Upper lobe of right lung (tissue), 1 donor: ENCODE measurements at regions not wholly inside any gene's neighbourhood (a gene's known extent, or its start where the extent isn't known, plus 50 kb on each side); places are given as distances from the start of the nearest gene placed in this dataset.

Experiments used
- ATAC-seq: fragments of 200-7000 bp; cut with Tn5 transposase; one replicate; pipeline ENCODE4 v1.9.1; 2020; ENCODE audit warnings: mild to moderate bottlenecking, moderate library complexity
- DNase-seq: peaks from one replicate; pipeline ENCODE4 v3.0.0-alpha.2; 2020
- H3K27ac ChIP-seq: fragments of 200-600 bp; one replicate; pipeline ENCODE4 v1.8.0; 2022
- H3K27me3 ChIP-seq: fragments of 200-600 bp; one replicate; pipeline ENCODE4 v1.8.0; 2022; ENCODE audit warnings: mild to moderate bottlenecking
- H3K36me3 ChIP-seq: fragments of 200-600 bp; one replicate; pipeline ENCODE4 v1.8.0; 2022
- H3K4me1 ChIP-seq: fragments of 200-600 bp; one replicate; pipeline ENCODE4 v1.8.0; 2022
- H3K4me3 ChIP-seq: fragments of 200-600 bp; one replicate; pipeline ENCODE4 v1.8.0; 2022; ENCODE audit warnings: mild to moderate bottlenecking
- H3K9me3 ChIP-seq: fragments of 200-600 bp; one replicate; pipeline ENCODE4 v1.8.0; 2022
- CTCF ChIP-seq: fragments of 200-600 bp; IDR thresholded peaks from one replicate; pipeline ENCODE4 v1.8.0; 2022; ENCODE audit warnings: antibody characterized with exemption
- intact Hi-C: fragments of 100-400 bp; cut with DNase I; formaldehyde crosslinking; loops from one replicate; pipeline ENCODE4 v1.11.0; 2022
- donor health status: DM: no; HTN: yes; CAD: no; lungs with severe emphysema.

GRCh38 chr2:236986524-236987330, 99.0 kb upstream of the COPS8 start:
- TF ChIP-seq CTCF = no peak
- intact Hi-C loops = no loop called here

DNA sequence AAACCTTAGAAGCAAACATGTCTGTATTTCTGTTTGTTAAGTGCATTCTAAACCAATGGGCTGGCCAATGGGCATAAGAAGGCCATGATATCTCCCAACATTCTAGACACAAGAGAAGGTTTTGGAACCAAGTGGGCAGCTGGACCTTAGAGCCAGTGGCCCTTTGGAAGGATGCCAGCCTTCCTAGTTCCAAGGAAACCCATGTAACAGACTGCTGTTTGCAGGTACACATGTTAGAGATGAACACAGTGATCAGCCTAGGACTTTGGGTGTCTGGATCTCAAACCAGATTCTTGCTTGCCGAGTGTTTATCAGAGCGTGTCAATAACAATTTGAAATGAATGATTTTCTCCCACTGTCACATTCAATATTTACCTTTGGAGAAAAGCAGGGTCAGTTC, 97.5 kb upstream of the COPS8 start:
- no peak for TF ChIP-seq CTCF
- Histone ChIP-seq H3K27ac (peak overlapping the region; percentile 36), H3K9me3 (no peaks in the 10 kb centered on the region), H3K27me3 (no peaks in the 10 kb centered on the region), H3K4me3 (no peak overlapping the region), H3K4me1 (peaks cover 24% of the 10 kb centered on the region), H3K36me3 (no peaks in the 10 kb centered on the region)
- intact Hi-C loops = no loop called here
- ATAC-seq (no peak), DNase-seq (no peak)

More at GRCh38 chr2:236986524-236987330, 99.0 kb upstream of the COPS8 start:
- Histone ChIP-seq H3K4me1 (peaks cover 24% of the 10 kb centered on the region), H3K27ac (no peak overlapping the region), H3K9me3 (peaks cover 3% of the 10 kb centered on the region), H3K4me3 (no peak overlapping the region), H3K36me3 (no peaks in the 10 kb centered on the region), H3K27me3 (no peaks in the 10 kb centered on the region)
- no peak for DNase-seq
- peak; percentile 70 for ATAC-seq

GRCh38 chr2:236988690-236989624, 96.7 kb upstream of the COPS8 start:
- H3K36me3 ChIP-seq = no peaks in the 10 kb centered on the region
- peak; percentile 89 for ATAC-seq
- DNase-seq = peak; percentile 77
- no peaks in the 10 kb centered on the region for H3K27me3 ChIP-seq
- H3K4me3 ChIP-seq = no peak overlapping the region
- intact Hi-C loops = no loop called here
- no peak for TF ChIP-seq CTCF
- H3K9me3 ChIP-seq = no peaks in the 10 kb centered on the region
- peak overlapping the region; percentile 53 for H3K27ac ChIP-seq
- peaks cover 24% of the 10 kb centered on the region for H3K4me1 ChIP-seq

DNA sequence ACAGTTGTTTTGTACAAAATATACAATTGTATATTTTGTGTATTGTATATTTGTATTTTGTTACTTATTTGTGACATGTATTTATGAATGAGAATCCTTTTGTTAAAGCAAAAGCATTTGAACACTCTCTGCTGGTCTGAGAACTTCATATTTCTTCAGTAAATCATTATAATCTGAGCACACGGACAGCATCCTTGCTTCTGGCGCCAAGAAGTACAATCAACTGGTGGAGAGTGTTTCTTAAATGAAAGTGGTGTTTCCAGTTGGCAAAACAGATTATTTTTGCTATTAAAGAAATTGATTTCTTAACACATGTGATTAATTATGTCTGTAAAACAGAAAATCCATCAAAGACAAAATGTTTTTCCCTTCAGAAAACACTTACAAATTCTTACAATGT, 95.1 kb upstream of the COPS8 start:
- Histone ChIP-seq H3K27ac (no peak overlapping the region), H3K27me3 (no peaks in the 10 kb centered on the region), H3K4me3 (no peak overlapping the region), H3K36me3 (no peaks in the 10 kb centered on the region), H3K4me1 (peaks cover 24% of the 10 kb centered on the region), H3K9me3 (no peaks in the 10 kb centered on the region)
- no peak for TF ChIP-seq CTCF
- no peak for DNase-seq
- intact Hi-C loops = no loop called here
- ATAC-seq = no peak

DNA sequence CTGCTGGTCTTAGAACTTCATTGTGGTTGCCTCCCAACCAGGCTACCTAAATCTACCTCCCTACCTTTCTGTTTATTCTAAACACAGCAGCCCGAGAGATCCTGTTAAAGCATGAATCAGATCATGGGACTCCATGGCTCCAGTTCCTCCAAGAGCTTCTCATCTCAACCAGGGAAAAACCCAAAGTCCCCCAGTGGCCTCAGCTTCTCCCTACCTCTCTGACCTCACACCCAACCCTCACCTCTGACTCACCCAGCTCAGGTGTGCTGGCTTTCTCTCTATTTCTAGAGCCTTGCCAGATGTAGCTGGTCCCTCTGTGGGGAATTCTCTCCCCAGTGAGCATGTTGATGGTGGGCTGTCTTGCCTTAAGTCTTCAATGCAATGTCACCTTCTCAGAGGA, 93.8 kb upstream of the COPS8 start:
- Histone ChIP-seq H3K27me3 (no peaks in the 10 kb centered on the region), H3K36me3 (no peaks in the 10 kb centered on the region), H3K9me3 (no peaks in the 10 kb centered on the region), H3K4me3 (no peak overlapping the region), H3K27ac (no peak overlapping the region), H3K4me1 (peaks cover 24% of the 10 kb centered on the region)
- no peak for DNase-seq
- no peak for TF ChIP-seq CTCF
- ATAC-seq = no peak
- intact Hi-C loops = no loop called here
